Mesendoderm (in vitro differentiated cells): ENCODE measurements at regions not wholly inside any gene's neighbourhood (a gene's known extent, or its start where the extent isn't known, plus 50 kb on each side); places are given as distances from the start of the nearest gene placed in this dataset.

ENCODE experiments used
- DNase-seq: peaks from one replicate; pipeline ENCODE4 v3.0.0; 2013
- H2AK5ac ChIP-seq: 2 replicates; pipeline ENCODE4 v1.6.1; 2013; ENCODE audit warnings: low read length, inconsistent platforms
- H2BK120ac ChIP-seq: 2 replicates; pipeline ENCODE4 v1.6.1; 2013; ENCODE audit warnings: low read depth, mild to moderate bottlenecking, low read length, moderate library complexity, mixed read lengths
- H2BK15ac ChIP-seq: replicated peaks from 2 replicates; pipeline ENCODE4 v1.6.1; 2013; ENCODE audit warnings: low read depth, mild to moderate bottlenecking, moderate library complexity
- H2BK5ac ChIP-seq: 2 replicates; pipeline ENCODE4 v1.6.1; 2013; ENCODE audit warnings: low read length, inconsistent platforms
- H3K18ac ChIP-seq: 2 replicates; pipeline ENCODE4 v1.6.1; 2013; ENCODE audit warnings: mild to moderate bottlenecking, low read length, mixed read lengths
- H3K23ac ChIP-seq: one replicate; pipeline ENCODE4 v1.6.1; 2013; ENCODE audit warnings: low read length
- H3K27ac ChIP-seq: 2 replicates; pipeline ENCODE4 v1.5.1; 2013; ENCODE audit warnings: low read depth, mild to moderate bottlenecking, inconsistent platforms, low read length, moderate library complexity
- H3K27me3 ChIP-seq: 2 replicates; pipeline ENCODE4 v1.6.1; 2013; ENCODE audit warnings: low read length, control low read depth, mild to moderate bottlenecking, inconsistent platforms; ENCODE audit not compliant: insufficient read depth, poor library complexity
- H3K36me3 ChIP-seq: 2 replicates; pipeline ENCODE4 v1.6.1; 2013; ENCODE audit warnings: low read length, inconsistent platforms; ENCODE audit not compliant: control insufficient read depth, insufficient read depth
- H3K4ac ChIP-seq: one replicate; pipeline ENCODE4 v1.6.1; 2013; ENCODE audit warnings: low read depth, mild to moderate bottlenecking, low read length, moderate library complexity
- H3K4me1 ChIP-seq: 2 replicates; pipeline ENCODE4 v1.6.1; 2013; ENCODE audit warnings: low read depth, low read length, inconsistent platforms; ENCODE audit not compliant: control insufficient read depth
- H3K4me2 ChIP-seq: 2 replicates; pipeline ENCODE4 v1.6.1; 2013; ENCODE audit warnings: low read length
- H3K4me3 ChIP-seq: 2 replicates; pipeline ENCODE4 v1.5.1; 2013; ENCODE audit warnings: mild to moderate bottlenecking, low read length
- H3K56ac ChIP-seq: one replicate; pipeline ENCODE4 v1.6.1; 2013; ENCODE audit warnings: low read length
- H3K79me1 ChIP-seq: 2 replicates; pipeline ENCODE4 v1.6.1; 2013; ENCODE audit warnings: low read length, inconsistent platforms
- H3K79me2 ChIP-seq: 2 replicates; pipeline ENCODE4 v1.6.1; 2013; ENCODE audit warnings: mild to moderate bottlenecking, low read length; ENCODE audit not compliant: control insufficient read depth, insufficient read depth
- H3K9ac ChIP-seq: 2 replicates; pipeline ENCODE4 v1.6.1; 2013; ENCODE audit warnings: low read length, inconsistent platforms
- H4K5ac ChIP-seq: one replicate; pipeline ENCODE4 v1.6.1; 2013; ENCODE audit warnings: low read length
- H4K8ac ChIP-seq: one replicate; pipeline ENCODE4 v1.6.1; 2013; ENCODE audit warnings: low read depth, mild to moderate bottlenecking, control low read depth, low read length, moderate library complexity
- WGBS: extraction: QIAGEN DNeasy Blood & Tissue Kit; methylation state at CpG from one replicate; pipeline ENCODE4 v1.1.7; 2013; ENCODE audit warnings: low lambda C conversion rate, missing lambda C conversion rate; ENCODE audit not compliant: insufficient coverage; ENCODE audit errors: extremely low coverage; 5-methylcytosine and 5-hydroxymethylcytosine counted together

- H3K23ac ChIP-seq = no peak overlapping the region
- H2BK5ac ChIP-seq = no peak overlapping the region
- DNase-seq = no peak
- H3K56ac ChIP-seq = no peak overlapping the region
- no peak overlapping the region for H3K4ac ChIP-seq
- H3K4me2 ChIP-seq = no peak overlapping the region
- no peaks in the 10 kb centered on the region for H3K4me1 ChIP-seq
- H3K79me2 ChIP-seq = no peaks in the 10 kb centered on the region
- H3K9ac ChIP-seq = no peak overlapping the region
- H4K8ac ChIP-seq = no peak overlapping the region
- H3K4me3 ChIP-seq = no peak overlapping the region
- no peak overlapping the region for H2BK120ac ChIP-seq
- no peak overlapping the region for H3K27ac ChIP-seq
- no peak overlapping the region for H2AK5ac ChIP-seq
- no peaks in the 10 kb centered on the region for H3K27me3 ChIP-seq
- no peaks in the 10 kb centered on the region for H3K36me3 ChIP-seq
- no peak overlapping the region for H2BK15ac ChIP-seq
- no peak overlapping the region for H4K5ac ChIP-seq
- no peak overlapping the region for H3K18ac ChIP-seq
- no CpG with 5 or more reads among the region's 4 CpGs for WGBS
- H3K79me1 ChIP-seq = no peaks in the 10 kb centered on the region
Measured at GRCh38 chr6:66599541-66599940, 892.5 kb upstream of the EYS start.

GRCh38 chr6:66578362-66578761 lies 871.3 kb upstream of the EYS start:
- Histone ChIP-seq H3K79me1 (no peaks in the 10 kb centered on the region), H3K36me3 (no peaks in the 10 kb centered on the region), H4K8ac (peak overlapping the region; percentile 86), H3K4me1 (no peaks in the 10 kb centered on the region), H3K18ac (no peak overlapping the region), H2BK120ac (no peak overlapping the region), H2BK15ac (no peak overlapping the region), H3K27me3 (no peaks in the 10 kb centered on the region), H2AK5ac (no peak overlapping the region), H3K23ac (no peak overlapping the region), H3K4ac (no peak overlapping the region), H3K56ac (no peak overlapping the region), H3K27ac (no peak overlapping the region), H4K5ac (no peak overlapping the region), H2BK5ac (no peak overlapping the region), H3K4me2 (no peak overlapping the region), H3K4me3 (no peak overlapping the region), H3K79me2 (no peaks in the 10 kb centered on the region), H3K9ac (no peak overlapping the region)
- no CpG with 5 or more reads among the region's 4 CpGs for whole genome bisulfite sequencing
- no peak for DNase-seq

DNA sequence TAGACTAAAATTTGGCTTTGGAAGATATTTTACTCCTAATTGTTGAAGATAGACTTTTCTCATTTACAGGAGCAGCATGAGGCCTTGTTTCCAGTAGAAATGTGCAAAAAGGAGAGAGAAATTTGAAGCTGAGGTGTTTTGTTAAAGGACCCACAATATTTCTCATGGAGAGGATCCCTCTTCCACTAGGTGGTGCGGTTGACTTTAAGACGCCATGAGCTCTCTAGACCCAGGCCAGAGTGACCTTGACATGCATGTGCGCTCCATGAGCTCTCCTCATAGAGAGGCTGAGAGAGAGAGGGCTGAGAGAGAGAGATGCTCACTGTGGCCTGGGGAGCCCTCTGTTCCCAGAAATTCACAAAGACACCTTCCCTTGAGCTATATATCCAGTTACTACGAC lies 861.2 kb upstream of the EYS start:
- Histone ChIP-seq H3K9ac (no peak overlapping the region), H3K4me1 (no peaks in the 10 kb centered on the region), H3K18ac (no peak overlapping the region), H3K4me2 (no peak overlapping the region), H3K4ac (no peak overlapping the region), H3K23ac (no peak overlapping the region), H3K36me3 (no peaks in the 10 kb centered on the region), H3K79me2 (no peaks in the 10 kb centered on the region), H3K56ac (no peak overlapping the region), H3K27me3 (no peaks in the 10 kb centered on the region), H2BK15ac (no peak overlapping the region), H2BK120ac (no peak overlapping the region), H4K8ac (no peak overlapping the region), H2BK5ac (no peak overlapping the region), H3K27ac (no peak overlapping the region), H3K4me3 (no peak overlapping the region), H4K5ac (no peak overlapping the region), H3K79me1 (no peaks in the 10 kb centered on the region), H2AK5ac (no peak overlapping the region)
- WGBS = no CpG with 5 or more reads among the region's 4 CpGs
- DNase-seq = peak; percentile 44

DNA sequence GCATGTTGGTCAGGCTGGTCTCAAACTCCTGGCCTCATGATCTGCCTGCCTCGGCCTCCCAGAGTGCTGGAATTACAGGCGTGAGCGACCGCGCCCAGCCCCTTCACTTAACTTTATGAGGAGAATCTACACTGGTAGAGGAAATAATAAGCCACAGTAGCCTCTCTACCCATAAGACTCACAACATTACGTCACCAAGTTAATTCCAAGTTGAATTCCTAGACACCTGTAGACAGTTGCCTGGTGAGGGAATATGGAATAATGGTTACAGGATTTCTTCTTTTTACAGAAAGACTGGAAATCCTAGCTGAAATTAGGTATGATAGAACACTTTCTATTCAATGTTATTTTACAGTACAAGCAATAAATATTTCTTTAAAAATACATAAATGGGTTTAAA lies 854.5 kb upstream of the EYS start:
- Histone ChIP-seq H3K4me1 (no peaks in the 10 kb centered on the region), H3K27me3 (no peaks in the 10 kb centered on the region), H3K56ac (no peak overlapping the region), H4K8ac (no peak overlapping the region), H4K5ac (no peak overlapping the region), H3K4me3 (no peak overlapping the region), H3K27ac (no peak overlapping the region), H3K4me2 (no peak overlapping the region), H3K36me3 (no peaks in the 10 kb centered on the region), H3K79me1 (no peaks in the 10 kb centered on the region), H2AK5ac (no peak overlapping the region), H3K9ac (no peak overlapping the region), H3K4ac (no peak overlapping the region), H3K23ac (no peak overlapping the region), H3K79me2 (no peaks in the 10 kb centered on the region), H2BK120ac (no peak overlapping the region), H2BK5ac (no peak overlapping the region), H3K18ac (no peak overlapping the region), H2BK15ac (no peak overlapping the region)
- DNase-seq = no peak
- no CpG with 5 or more reads among the region's 6 CpGs for WGBS

- no peak overlapping the region for H4K8ac ChIP-seq
- no peak overlapping the region for H4K5ac ChIP-seq
- no peak overlapping the region for H2BK15ac ChIP-seq
- H3K79me2 ChIP-seq = no peaks in the 10 kb centered on the region
- H3K9ac ChIP-seq = no peak overlapping the region
- H3K4ac ChIP-seq = no peak overlapping the region
- no peak overlapping the region for H3K18ac ChIP-seq
- no peak overlapping the region for H3K4me2 ChIP-seq
- H3K23ac ChIP-seq = no peak overlapping the region
- no peaks in the 10 kb centered on the region for H3K4me1 ChIP-seq
- H2AK5ac ChIP-seq = no peak overlapping the region
- H3K36me3 ChIP-seq = no peaks in the 10 kb centered on the region
- H3K27ac ChIP-seq = no peak overlapping the region
- H3K27me3 ChIP-seq = no peaks in the 10 kb centered on the region
- H3K56ac ChIP-seq = no peak overlapping the region
- no peak overlapping the region for H2BK5ac ChIP-seq
- H2BK120ac ChIP-seq = no peak overlapping the region
- DNase-seq = peak; percentile 85
- H3K79me1 ChIP-seq = no peaks in the 10 kb centered on the region
- H3K4me3 ChIP-seq = no peak overlapping the region
Measured at GRCh38 chr6:66558189-66558588, 851.2 kb upstream of the EYS start.

DNA sequence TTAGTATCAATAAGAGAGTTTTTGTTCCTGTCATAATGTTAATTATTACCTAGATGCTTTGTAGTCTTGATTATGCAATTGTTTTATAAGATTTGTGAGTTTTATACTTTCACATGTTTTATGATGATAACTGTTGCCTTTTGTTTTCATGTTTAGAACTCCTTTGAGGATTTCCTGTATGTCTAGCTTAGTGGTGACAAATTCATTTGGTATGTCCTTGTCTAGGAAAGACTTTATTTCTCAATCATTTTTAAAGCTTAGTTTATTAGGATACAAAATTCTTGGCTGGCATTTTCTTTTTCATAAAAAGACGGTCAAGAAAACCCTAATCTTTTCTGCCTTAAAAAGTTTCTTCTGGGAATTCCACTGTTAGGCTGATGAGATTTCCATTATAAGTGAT lies 849.9 kb upstream of the EYS start:
- H3K9ac ChIP-seq = no peak overlapping the region
- no peaks in the 10 kb centered on the region for H3K79me1 ChIP-seq
- H3K4ac ChIP-seq = no peak overlapping the region
- no peak for DNase-seq
- H3K27ac ChIP-seq = no peak overlapping the region
- no peak overlapping the region for H2BK5ac ChIP-seq
- no peak overlapping the region for H3K23ac ChIP-seq
- H2AK5ac ChIP-seq = no peak overlapping the region
- no peak overlapping the region for H3K4me2 ChIP-seq
- no peaks in the 10 kb centered on the region for H3K27me3 ChIP-seq
- H4K8ac ChIP-seq = no peak overlapping the region
- H3K56ac ChIP-seq = no peak overlapping the region
- no peak overlapping the region for H3K4me3 ChIP-seq
- no peak overlapping the region for H2BK120ac ChIP-seq
- no peak overlapping the region for H2BK15ac ChIP-seq
- no peaks in the 10 kb centered on the region for H3K36me3 ChIP-seq
- WGBS = no CpG with 5 or more reads among the region's 1 CpG
- H3K79me2 ChIP-seq = no peaks in the 10 kb centered on the region
- no peaks in the 10 kb centered on the region for H3K4me1 ChIP-seq
- H3K18ac ChIP-seq = no peak overlapping the region
- H4K5ac ChIP-seq = no peak overlapping the region
